ENCODE measurements at regions not wholly inside any gene's neighbourhood (a gene's known extent, or its start where the extent isn't known, plus 50 kb on each side); places are given as distances from the start of the nearest gene placed in this dataset.

DNA sequence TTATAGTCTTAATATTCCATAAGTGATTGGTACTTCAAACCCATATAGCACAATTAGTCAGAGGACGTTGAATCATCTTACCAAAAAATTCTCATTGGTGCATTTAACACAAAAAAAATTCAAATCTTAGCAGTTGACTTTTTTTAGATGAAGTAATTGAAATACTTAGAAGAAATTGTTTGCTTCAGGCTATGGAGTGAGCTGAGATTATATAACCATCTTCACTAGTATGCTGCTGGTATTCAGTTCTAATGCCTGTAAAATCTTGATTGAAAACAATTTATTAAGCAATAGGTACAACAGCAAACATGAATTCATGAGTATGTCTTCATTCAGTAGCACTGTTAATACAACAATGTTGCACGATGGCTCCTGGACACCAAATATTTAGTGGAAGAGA, 250.0 kb downstream of the GPM6A start:
- DNase-seq: no peak
- H3K36me3 ChIP-seq (replicated peaks in 1 of 2): no peaks in the 10 kb centered on the region
- H3K4me3 ChIP-seq: no peak overlapping the region
- no peaks in the 10 kb centered on the region for H3K27me3 ChIP-seq
- no peak for TF ChIP-seq POLR2A (IDR thresholded peaks at IDR 0.05)
- TF ChIP-seq, protein P1, sequence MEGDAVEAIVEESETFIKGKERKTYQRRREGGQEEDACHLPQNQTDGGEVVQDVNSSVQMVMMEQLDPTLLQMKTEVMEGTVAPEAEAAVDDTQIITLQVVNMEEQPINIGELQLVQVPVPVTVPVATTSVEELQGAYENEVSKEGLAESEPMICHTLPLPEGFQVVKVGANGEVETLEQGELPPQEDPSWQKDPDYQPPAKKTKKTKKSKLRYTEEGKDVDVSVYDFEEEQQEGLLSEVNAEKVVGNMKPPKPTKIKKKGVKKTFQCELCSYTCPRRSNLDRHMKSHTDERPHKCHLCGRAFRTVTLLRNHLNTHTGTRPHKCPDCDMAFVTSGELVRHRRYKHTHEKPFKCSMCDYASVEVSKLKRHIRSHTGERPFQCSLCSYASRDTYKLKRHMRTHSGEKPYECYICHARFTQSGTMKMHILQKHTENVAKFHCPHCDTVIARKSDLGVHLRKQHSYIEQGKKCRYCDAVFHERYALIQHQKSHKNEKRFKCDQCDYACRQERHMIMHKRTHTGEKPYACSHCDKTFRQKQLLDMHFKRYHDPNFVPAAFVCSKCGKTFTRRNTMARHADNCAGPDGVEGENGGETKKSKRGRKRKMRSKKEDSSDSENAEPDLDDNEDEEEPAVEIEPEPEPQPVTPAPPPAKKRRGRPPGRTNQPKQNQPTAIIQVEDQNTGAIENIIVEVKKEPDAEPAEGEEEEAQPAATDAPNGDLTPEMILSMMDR (IDR thresholded peaks at IDR 0.05): no peak
- 42 to 46% (median 45%) methylated on average over 2 of the region's 2 CpGs for WGBS, 4 donors
- no peaks in the 10 kb centered on the region for H3K9me3 ChIP-seq (replicated peaks in 1 of 3)
- intact Hi-C loops (cut with DNase I): no loop called here
- no peaks in the 10 kb centered on the region for H3K4me1 ChIP-seq (replicated peaks in 1 of 2)
- no peak overlapping the region for H3K27ac ChIP-seq

DNA sequence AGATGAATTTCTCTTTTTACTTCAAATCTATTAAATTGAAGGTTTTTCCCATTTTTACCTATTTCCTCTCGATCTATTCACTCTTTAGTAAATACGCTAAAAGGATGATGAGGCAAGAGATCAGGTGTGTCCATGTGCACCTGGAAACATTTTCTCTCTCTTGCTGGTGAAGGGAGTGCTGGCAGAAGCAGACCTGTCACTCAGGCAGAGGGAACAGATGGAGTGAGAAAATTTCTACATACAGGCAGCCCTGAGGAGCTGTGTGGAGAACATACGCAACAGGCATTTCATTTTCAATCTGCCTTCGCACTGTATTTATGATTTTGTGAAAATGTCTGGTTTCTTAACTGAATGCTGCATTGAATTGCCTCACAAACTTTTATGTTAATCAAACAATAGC, 249.5 kb downstream of the GPM6A start:
- TF ChIP-seq, protein P1 (IDR thresholded peaks at IDR 0.05): no peak
- no peak for TF ChIP-seq POLR2A (IDR thresholded peaks at IDR 0.05)
- intact Hi-C loops (cut with DNase I): no loop called here
- WGBS, 4 donors: 79 to 91% (median 86%) methylated on average over 4 of the region's 4 CpGs
- H3K36me3 ChIP-seq (replicated peaks in 1 of 2): no peaks in the 10 kb centered on the region
- H3K27me3 ChIP-seq: no peaks in the 10 kb centered on the region
- no peak for DNase-seq
- no peak overlapping the region for H3K4me3 ChIP-seq
- no peaks in the 10 kb centered on the region for H3K9me3 ChIP-seq (replicated peaks in 1 of 3)
- no peaks in the 10 kb centered on the region for H3K4me1 ChIP-seq (replicated peaks in 1 of 2)
- no peak overlapping the region for H3K27ac ChIP-seq

Data from adrenal gland (tissue), 9 donors.